ENCODE measurements at regions not wholly inside any gene's neighbourhood (a gene's known extent, or its start where the extent isn't known, plus 50 kb on each side); places are given as distances from the start of the nearest gene placed in this dataset.

GRCh38 chr5:92371889-92372235, 988.7 kb upstream of the ARRDC3 start:
- Mint-ChIP-seq H3K9me3 (ENCODE audit: low read depth, unreplicated experiment) (peaks cover 3% of the 10 kb centered on the region), H3K36me3 (ENCODE audit: insufficient read depth, unreplicated experiment) (no peaks in the 10 kb centered on the region), H3K27me3 (ENCODE audit: unreplicated experiment) (no peaks in the 10 kb centered on the region), H3K4me1 (ENCODE audit: low read depth, unreplicated experiment) (peaks cover 19% of the 10 kb centered on the region), H3K27ac (ENCODE audit: unreplicated experiment) (peak overlapping the region; percentile 82), H3K4me3 (ENCODE audit: low read depth, unreplicated experiment) (peak overlapping the region; percentile 28)
- intact Hi-C loops (cut with micrococcal nuclease; ENCODE audit: unreplicated experiment): no loop called here
- TF ChIP-seq CTCF (IDR thresholded peaks at IDR 0.05; ENCODE audit: unreplicated experiment): no peak
- CTCF ChIA-PET: interaction anchor here (0.5 to 0.8 kb wide), 3 partner anchors 15 to 750 kb away, joined by 3 to 6 read pairs (median 3); no protein-coding TSS in a partner anchor
- BruUV-seq (replicated peaks): no TSS peak
- DNase-seq: peak; percentile 62

GRCh38 chr5:92371171-92371888, 988.2 kb upstream of the ARRDC3 start:
- H3K36me3 Mint-ChIP-seq (ENCODE audit: insufficient read depth, unreplicated experiment): no peaks in the 10 kb centered on the region
- CTCF ChIA-PET: interaction anchor here (0.7 to 0.8 kb wide), 2 partner anchors 16 to 346 kb away, joined by 3 to 6 read pairs; no protein-coding TSS in a partner anchor
- no peaks in the 10 kb centered on the region for H3K27me3 Mint-ChIP-seq (ENCODE audit: unreplicated experiment)
- DNase-seq: no peak
- no peak for TF ChIP-seq CTCF (IDR thresholded peaks at IDR 0.05; ENCODE audit: unreplicated experiment)
- H3K4me1 Mint-ChIP-seq (ENCODE audit: low read depth, unreplicated experiment): peaks cover 19% of the 10 kb centered on the region
- BruUV-seq (replicated peaks): no TSS peak
- intact Hi-C loops (cut with micrococcal nuclease; ENCODE audit: unreplicated experiment): no loop called here
- H3K4me3 Mint-ChIP-seq (ENCODE audit: low read depth, unreplicated experiment): peak overlapping the region; percentile 28
- peaks cover 3% of the 10 kb centered on the region for H3K9me3 Mint-ChIP-seq (ENCODE audit: low read depth, unreplicated experiment)
- H3K27ac Mint-ChIP-seq (ENCODE audit: unreplicated experiment): peak overlapping the region; percentile 82

GRCh38 chr5:92370032-92370431, 986.9 kb upstream of the ARRDC3 start:
- TF ChIP-seq CTCF (IDR thresholded peaks at IDR 0.05; ENCODE audit: unreplicated experiment): no peak
- Mint-ChIP-seq H3K9me3 (ENCODE audit: low read depth, unreplicated experiment) (peaks cover 3% of the 10 kb centered on the region), H3K4me3 (ENCODE audit: low read depth, unreplicated experiment) (no peak overlapping the region), H3K36me3 (ENCODE audit: insufficient read depth, unreplicated experiment) (no peaks in the 10 kb centered on the region), H3K27ac (ENCODE audit: unreplicated experiment) (no peak overlapping the region), H3K27me3 (ENCODE audit: unreplicated experiment) (no peaks in the 10 kb centered on the region), H3K4me1 (ENCODE audit: low read depth, unreplicated experiment) (peaks cover 19% of the 10 kb centered on the region)
- DNase-seq: no peak
- intact Hi-C loops (cut with micrococcal nuclease; ENCODE audit: unreplicated experiment): no loop called here
- CTCF ChIA-PET: no interaction called here
- BruUV-seq (replicated peaks): no TSS peak

GRCh38 chr5:92369587-92369986, 986.5 kb upstream of the ARRDC3 start:
- no TSS peak for BruUV-seq (replicated peaks)
- peaks cover 3% of the 10 kb centered on the region for H3K9me3 Mint-ChIP-seq (ENCODE audit: low read depth, unreplicated experiment)

More at GRCh38 chr5:92369587-92369986, 986.5 kb upstream of the ARRDC3 start:
- no peak for DNase-seq
- TF ChIP-seq CTCF (IDR thresholded peaks at IDR 0.05; ENCODE audit: unreplicated experiment): no peak
- no peaks in the 10 kb centered on the region for H3K36me3 Mint-ChIP-seq (ENCODE audit: insufficient read depth, unreplicated experiment)
- H3K4me1 Mint-ChIP-seq (ENCODE audit: low read depth, unreplicated experiment): peaks cover 19% of the 10 kb centered on the region
- intact Hi-C loops (cut with micrococcal nuclease; ENCODE audit: unreplicated experiment): no loop called here
- H3K27me3 Mint-ChIP-seq (ENCODE audit: unreplicated experiment): no peaks in the 10 kb centered on the region
- H3K4me3 Mint-ChIP-seq (ENCODE audit: low read depth, unreplicated experiment): no peak overlapping the region
- no peak overlapping the region for H3K27ac Mint-ChIP-seq (ENCODE audit: unreplicated experiment)
- CTCF ChIA-PET: no interaction called here
